HG02759 (cell line): ENCODE measurements at regions not wholly inside any gene's neighbourhood (a gene's known extent, or its start where the extent isn't known, plus 50 kb on each side); places are given as distances from the start of the nearest gene placed in this dataset.

Experiments
- ATAC-seq: cut with Tn5 transposase; IDR thresholded peaks from one replicate; pipeline ENCODE4 v1.9.1; 2021; ENCODE audit warnings: mild to moderate bottlenecking, moderate library complexity; ENCODE audit not compliant: unreplicated experiment

DNA sequence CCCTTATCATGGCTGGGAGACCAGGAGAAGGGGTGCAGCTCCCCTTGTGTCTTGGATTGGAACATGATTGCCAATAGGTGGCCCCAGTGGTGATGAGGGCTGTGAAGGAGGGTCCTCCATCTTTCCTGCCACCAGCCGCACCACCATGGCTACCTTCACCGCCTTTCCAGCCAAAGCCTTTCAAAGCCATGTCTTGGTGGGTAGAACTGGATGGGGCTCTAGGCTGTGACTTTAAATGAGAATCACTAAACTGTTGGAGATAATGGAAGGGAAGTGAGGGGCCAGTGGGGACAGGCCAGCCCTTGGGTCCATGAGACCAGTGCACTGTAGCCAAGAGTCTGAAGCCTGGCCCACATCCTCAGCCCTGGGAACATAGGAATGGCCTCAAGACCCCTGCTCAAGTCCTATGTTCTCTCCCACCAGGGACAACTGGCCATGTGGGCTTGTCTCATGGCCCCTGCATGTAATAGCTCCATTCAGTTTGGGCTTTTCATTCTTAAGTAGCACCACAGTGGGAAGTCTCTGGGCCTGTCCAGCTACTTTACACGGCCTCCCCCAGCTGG lies 345.7 kb downstream of the DYSF start:
- ATAC-seq: no peak

DNA sequence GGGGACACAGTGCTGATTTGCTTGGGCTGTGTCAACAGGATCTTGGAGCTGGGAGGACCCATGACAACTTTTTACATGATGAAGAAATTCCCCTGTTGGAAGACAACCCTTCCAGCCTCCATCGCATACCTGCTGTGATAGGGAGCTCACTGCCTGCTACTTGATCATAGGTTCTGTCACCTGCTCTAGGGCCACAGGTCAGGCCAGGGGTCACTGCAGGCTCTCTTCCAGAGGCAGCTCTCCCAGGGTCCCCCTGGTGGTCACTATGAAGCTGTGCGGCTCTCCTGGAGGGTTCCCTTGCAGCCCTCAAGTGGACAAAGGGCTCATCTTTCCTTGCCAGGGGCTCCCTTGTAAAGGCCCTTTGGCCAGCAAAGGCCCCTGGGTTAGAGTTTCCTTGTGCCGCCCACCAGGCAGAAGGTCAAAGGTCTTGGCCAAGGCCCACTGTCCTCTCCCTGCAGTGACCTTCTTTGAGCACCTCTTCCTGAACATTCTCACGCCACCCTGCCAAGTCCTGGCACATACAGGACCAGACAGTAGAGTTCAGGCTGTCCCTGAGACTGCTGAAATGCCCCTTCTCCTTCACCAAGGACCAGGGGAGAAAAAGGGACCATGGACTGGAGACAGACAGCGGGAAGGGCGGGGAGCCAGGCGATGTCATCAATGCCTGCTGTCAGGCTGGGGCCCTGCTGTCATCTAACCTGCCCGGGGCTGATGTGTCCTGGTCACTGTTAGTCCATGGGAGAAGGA lies 345.1 kb downstream of the DYSF start:
- peak; percentile 71 for ATAC-seq

DNA sequence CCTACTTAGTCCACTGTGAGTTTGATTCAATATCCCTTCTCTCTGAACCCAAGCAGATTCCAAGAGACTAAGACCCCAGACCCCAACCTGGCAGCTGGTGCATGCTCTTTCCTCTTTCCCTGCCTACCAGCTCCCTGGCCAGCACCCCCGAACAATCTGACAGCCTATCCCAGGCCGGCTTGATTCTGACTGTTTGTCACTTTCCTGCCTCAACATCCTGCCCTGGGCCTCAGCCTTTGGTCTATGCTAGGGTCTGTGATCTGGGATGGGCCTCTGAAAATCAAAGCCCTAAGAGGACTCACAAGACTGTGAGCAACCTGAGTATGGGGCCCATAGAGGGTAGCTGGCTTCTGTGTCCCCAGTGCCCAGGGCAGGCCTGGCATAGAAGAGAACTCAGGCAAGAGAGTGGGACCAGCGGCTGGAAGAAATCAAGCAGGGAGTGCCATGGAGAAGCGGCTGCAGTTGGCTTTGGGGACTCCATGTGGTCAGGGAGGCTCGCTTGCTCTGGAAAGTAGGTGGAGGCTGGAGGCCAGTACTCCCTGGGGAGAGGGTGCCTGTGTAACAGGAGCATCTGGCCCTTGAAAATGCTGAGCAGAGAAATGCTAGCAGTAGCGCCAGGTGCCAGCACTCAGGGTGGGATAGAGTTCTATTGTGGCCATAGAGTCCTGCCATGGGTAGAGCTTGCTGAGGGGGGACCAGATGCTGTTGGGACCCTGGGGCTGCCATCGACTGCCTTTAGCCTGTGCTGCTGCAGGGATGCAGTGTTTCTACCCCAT lies 343.9 kb downstream of the DYSF start:
- no peak for ATAC-seq

DNA sequence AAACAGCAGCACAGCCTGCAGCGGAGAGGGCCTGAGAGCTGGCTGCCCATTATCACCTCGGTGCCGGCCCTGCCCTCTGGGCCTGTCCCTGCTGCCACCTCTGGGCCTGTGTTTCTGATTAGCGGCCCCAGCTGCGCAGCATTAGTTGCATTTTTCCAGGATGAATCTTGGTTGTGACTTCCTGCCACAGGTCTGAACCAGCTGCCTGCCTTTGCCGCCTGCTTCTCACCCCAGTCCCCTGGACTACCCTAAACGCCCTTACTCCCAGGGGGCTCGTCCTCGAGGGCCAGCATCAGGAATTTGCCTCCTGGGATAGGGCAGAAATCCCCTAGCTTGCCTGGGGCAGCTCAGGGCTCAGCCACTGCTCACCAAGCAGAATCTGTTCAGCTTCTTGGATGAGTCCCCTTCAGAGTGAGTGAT lies 342.8 kb downstream of the DYSF start:
- no peak for ATAC-seq

DNA sequence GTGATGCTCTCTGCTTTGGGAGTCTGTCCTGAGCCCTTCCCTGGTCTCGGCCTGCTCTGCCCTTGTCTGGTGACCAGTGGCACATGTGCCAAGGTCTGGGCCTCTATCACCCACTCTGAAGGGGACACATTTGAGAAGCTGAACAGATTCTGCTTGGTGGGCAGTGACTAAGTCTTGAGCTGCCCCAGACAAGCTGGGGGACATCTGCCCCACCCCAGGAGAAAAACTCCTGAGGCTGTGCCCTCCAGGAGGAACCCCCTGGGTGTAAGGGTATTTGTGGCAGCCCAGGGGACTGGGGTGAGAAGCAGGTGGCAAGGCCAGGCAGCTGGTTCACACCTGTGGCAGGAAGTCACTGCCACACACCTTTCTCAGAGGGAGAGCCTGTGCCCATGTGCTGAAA lies 342.1 kb downstream of the DYSF start:
- no peak for ATAC-seq

DNA sequence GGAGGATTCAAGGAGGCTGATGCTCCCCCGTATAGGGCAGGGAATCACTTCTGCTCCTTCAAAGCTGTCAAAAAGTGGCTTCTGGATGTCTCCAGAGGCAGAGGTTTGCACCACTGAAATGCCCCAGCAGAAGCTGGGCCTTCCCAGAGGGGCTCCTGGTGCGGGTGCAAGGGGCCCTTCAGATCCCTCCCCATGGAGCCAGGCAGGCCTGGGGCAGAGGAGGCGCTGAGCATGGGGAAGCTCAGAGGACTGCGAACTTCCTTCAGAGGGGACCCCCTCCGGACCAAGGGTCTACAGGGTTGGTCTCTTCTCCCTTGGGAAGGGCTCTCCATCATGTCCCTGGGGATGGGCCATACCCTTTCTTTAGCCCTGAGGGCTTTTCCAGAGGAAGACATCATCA lies 341.2 kb downstream of the DYSF start:
- ATAC-seq: no peak

DNA sequence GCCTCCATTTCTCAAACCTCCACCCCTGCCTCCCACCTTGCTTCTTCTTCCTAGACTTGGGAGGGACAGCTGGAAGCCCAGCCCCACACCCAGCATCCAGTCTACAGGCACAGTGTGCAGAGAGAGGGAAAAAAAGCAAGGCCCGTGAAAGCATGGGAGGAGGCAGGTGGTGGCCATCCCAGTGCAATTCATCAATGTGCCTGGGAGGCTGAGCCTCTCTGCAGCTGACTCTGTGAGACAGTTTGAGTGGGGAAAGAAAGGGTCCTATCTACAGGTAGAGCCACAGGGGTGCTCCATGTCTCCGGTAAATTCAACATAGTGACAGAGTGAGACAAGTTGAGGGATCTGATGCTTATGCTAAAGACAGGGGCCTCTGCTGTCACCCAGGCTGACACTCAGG lies 340.6 kb downstream of the DYSF start:
- no peak for ATAC-seq

DNA sequence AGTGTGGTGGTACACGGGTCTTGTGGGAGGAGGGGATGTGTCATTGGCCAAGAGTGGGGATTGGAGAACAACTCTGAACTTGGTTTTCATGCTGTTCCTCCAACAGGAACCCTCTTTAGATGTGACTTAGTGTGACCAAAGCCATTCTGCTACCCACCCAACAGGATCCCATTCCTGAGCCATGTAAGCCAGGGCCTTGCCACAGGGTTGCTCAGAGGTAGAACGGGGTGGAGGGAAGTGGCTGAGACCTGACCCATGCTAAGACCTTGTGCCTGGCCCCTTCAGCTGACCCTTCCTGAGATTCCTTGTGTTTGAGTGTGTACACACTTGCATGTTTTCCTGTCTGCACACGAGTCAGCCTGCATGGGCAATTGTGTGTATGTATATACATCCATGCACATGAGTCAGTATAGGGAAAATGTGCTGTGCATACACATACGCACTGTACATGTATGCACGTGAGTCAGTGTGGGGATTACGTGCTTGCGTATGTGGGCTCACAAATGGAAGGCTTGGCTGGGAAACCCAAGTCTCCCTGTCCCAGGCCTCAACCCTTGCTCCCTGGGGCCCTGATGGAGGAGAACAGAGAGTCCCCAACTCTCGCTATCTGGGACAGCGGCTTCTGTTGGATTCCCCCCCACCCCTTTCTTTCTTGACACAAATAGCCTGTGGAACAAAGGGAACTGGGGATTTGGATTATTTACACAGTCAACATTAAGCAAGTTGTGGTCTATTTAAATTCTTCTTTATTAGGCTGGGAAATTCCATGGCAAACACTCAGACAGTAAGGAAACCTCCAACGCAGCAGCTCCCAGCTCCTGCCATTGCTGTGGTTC lies 339.8 kb downstream of the DYSF start:
- ATAC-seq: no peak

DNA sequence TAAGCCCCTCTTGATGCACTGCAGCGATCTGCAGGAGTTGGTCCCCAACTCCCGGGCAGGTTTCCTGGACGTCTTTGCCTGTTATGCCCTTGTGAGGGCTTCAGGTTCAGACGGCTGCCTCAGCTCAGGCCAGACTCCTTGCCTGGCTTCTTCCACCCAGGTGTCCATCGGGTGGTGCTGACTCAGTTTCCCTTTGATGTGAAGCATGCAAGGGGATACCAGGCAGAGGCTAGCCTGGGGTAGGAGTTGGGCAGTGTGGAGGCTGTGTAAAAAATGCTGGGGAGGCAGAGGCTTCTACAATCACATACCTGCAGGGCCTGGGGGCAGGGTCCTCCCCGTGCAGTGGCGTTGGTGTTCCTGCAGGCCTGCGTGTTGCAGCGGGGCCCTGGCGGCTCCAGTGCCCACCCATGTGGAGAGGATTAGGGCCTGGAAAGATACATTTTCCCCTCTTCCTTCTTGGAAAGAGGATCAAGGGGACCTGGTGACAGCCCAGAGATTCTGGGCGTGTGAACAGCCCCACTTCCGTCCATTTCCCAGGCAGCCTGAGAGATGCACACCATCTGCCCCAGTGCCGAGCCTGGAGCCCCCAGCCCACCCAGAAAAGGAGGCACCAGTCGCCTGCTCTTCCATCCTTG lies 338.3 kb downstream of the DYSF start:
- ATAC-seq: no peak

DNA sequence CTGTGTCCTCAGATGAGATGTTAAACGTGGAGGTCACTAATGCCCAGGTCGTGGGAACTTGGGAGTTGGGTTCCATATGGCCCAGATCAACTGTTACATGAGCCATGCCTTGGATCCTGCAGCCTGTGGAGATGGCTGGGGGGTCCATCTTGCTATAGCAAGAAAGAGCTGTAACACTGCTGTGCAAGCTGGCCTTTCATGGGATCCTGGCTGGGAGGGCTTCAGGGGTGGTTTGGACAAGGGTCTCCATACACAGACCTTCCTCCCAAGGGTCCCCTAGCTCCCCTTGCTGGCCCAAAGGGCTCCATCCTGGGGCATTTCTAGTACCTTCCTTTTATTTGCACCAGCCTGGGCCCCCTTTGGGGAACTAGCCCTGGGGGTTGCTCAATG lies 337.7 kb downstream of the DYSF start:
- no peak for ATAC-seq

DNA sequence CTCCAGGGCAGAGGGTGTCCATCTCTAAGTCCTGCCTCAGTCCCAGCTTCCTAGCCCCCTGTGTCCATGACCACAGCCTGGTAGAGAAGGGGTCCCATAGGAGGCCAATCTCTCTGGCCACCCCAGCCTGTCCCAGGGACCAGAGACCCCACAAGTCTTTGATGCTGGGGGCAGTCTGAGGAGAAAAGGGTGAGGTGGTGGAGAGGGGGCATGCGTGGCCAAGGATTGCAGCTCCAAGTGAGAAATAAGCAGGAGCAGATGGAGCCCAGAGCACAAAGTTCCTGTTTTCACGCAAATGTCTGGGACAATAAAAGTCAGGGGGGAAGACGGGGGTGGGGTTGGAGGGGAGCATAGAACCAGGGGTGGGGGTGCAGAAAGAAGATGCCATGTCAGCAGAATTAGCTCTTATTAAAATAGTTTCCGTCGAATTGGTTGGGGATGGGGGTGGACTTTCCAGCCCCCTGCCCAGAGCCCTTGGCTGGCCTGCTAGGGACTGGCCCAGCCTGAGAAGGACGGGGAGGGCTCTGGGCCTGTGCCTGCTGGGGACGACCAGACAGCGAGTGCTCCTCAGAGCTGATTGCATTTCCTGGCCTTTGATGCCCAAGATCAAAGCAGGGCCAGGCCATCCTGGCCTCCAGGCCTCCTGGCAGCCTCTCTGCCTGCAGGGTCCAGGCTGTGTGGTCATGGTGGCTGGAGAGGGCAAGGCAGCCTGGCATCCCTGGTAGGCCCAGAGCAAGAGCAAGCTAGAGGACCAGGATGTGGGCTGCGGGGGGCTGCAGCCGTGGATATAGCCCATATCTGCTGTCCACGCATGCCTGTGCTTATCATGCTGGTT lies 337.1 kb downstream of the DYSF start:
- ATAC-seq: no peak

DNA sequence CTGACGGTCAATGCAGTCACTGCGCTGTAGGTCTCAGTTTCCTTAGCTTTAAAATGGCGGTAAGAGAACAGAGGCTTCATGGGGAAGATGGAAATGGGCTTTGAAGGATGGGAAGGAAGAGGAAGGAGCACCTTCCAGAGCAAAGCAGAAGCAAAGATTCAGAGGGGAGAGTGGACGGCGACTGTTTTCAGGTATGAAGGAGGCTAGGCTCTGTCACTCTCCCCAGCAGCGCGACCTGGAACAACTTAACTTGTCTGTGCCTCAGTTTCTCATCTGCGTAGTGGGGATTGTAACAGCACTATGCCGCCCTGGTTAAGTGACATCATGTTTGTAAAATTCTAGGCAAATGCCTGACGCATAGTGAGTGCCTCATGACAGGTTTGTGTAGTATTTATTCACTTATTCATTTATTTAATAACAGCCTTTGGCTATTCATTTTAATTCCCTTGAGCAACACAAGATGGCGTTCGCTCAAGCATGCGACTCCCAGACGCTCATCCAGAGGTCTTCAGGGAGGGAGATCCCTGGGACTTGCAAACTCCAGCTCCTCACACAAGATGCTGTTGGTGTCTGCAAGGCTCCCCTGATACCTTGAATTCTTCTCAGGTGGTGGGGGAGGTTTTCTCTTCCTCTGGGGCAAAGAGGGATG lies 336.3 kb downstream of the DYSF start:
- no peak for ATAC-seq

DNA sequence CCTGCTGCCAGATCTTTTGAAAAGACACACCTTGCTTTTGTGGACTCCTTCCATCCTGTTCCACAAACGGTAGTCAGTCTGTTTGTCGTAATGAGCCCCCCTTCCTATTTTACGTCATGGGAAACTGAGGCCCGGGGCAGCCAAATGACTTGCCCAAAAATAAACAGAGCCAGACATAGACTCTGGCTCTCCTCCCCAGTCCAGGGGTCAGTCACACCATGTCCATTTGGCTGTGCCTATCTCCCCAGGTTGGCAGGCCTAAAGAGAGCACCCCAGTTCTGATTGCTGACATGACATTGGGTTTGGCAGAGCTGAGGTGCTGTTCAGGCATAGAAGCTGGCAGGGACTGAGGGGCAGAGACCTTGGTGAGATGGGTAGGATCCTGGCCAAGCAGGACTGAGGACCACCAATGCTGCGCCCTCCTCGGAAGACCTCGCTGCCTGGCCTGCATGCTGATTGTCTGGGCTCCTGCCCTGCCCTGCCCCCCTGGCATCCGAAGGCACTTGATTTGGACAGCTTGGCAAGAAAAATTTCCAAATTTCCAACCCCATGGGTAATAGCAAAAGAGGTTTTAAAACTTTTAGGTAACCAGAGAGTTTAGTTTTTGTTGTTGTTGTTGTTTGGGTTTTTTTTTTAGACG lies 335.4 kb downstream of the DYSF start:
- no peak for ATAC-seq

DNA sequence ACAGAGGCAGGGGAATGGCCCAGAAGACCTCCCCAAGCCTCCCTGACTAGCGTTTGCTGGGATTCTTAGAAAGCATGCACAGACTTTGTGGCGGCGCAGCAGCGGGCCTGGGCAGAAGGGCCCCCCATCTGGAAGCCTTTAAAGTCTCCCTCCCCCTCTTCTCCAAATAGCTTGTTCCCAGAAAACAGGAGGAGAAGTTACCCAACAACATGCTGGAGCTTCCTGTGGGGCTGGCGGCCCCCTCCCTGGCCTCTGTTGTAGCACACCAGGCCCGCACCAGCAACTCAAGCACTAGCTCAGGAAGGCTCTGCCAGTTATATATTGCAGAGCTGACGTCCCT lies 334.8 kb downstream of the DYSF start:
- no peak for ATAC-seq

DNA sequence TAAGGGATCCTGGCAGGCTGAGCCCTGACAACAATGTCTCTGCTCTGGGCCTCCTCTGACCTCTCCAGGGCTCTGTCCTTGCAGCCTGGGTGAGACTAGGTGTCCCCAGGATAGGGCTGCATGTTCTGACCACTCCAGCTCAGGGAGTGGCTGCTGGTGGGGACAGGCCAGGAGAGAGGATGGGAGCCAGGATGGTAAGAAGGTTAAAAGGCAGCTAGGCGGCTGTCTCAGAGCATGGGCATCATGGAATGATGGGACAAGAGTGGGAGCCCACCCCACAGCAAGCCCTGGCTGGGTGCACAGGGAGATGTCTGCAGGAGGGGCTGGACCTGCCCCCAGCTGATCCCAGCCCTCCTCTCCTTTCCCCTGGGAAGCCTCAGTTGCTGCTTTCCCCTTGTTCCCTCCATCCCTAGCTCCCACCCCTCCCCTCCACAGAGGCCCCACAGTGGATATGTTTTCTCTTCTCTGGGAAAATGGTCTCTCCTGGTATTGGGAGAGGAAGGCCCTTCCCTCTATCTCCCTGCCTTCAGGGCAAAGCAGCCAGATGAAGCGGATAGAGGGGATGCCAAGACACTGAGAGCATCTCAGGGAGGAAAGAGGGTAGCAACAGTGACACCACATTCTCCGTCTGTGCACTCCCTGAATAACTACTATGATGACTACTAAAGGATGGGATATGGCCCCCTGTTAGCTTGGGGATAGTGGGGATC lies 334.3 kb downstream of the DYSF start:
- ATAC-seq: no peak

DNA sequence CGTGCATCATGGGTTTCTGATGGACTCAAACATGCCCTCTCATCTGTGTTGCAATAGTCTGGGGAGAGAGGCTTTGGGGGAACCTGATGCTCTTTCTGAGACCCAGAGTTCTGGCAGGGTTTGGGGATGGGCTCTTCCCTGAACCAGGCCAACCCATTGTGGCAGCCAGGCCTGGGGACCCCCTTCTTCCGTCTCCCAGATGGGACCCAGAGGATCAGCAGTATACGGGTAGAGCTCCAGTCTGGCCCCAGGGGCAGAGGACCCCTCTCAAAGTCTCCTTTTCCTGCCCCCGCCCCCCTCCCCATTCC lies 333.7 kb downstream of the DYSF start:
- ATAC-seq: no peak

DNA sequence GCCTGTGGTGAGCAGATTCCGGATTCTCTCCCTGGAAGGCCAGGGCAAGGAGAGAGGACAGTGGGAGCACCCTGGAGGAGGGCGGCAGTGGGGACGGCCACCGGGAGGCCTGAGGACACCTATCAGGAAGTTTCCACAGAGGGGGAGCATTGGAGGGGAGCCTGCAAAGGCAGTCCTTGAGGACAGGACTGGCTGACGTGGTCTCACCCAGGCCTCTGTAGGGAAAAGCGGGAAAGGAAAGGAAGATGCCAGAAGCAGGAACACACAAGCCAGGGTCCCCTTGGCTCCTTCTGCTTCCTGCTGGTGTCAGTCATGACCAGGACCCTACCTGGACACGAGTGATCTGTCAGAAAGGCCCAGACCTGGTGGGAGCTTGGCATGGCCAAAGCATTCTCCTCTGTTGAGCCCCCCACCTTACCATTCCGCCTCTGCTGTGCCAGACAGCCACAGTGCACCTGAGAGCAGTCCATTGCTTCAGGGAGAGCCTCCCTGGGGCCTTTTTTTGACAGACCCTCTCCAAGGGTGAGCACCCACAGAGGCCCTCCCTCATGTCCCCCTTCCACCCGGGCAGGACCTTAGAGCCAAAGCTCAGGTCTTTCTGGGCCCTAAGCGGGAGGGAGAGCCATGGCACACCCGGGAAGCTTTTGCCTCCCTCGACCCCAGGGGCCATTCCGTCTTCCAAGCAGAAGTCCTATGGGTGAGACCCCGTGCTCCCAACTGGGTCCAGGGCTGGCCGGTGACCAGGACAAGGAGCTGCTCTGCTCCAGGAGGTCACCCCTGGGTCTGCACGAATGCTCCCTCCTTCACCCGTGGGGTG lies 333.1 kb downstream of the DYSF start:
- ATAC-seq: no peak

DNA sequence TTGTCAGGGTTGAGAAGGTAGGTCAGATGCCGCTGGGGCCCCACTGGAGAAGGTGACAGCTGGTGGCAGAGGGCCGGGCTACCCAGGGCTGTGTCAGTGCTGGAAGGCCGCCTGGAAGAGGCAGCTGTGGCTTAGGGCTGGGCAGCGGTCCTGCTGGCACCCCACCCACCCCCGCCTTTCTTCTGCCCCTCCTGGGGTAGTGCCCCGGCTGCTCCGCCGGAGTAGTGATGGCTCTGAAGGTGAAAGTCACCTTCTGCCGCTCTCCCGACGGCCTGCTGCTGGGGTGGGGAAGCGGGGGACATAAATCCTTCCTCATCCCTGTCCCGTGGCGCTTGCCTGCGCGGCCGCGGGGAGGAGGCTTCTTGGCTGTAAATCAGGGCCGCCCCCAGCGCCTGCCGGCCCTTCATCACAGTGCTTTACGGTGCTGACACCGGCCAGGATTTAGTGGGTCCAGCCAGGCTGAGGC lies 332.2 kb downstream of the DYSF start:
- ATAC-seq: no peak
